ENCODE measurements at regions not wholly inside any gene's neighbourhood (a gene's known extent, or its start where the extent isn't known, plus 50 kb on each side); places are given as distances from the start of the nearest gene placed in this dataset.

GRCh38 chr17:72346306-72346705 lies 225.5 kb downstream of the SOX9 start:
- no peak for TF ChIP-seq CTCF (IDR thresholded peaks at IDR 0.05; ENCODE audit: control insufficient read depth, extremely low read depth, insufficient read depth)
- no peak for DNase-seq (ENCODE audit: low read depth)
- H3K4me3 ChIP-seq (ENCODE audit: low read depth, low read length), result no peak overlapping the region

GRCh38 chr17:72349011-72349410 lies 228.2 kb downstream of the SOX9 start:
- no peak overlapping the region for H3K4me3 ChIP-seq (ENCODE audit: low read depth, low read length)
- no peak for DNase-seq (ENCODE audit: low read depth)
- TF ChIP-seq CTCF (IDR thresholded peaks at IDR 0.05; ENCODE audit: control insufficient read depth, extremely low read depth, insufficient read depth), result no peak

- no peak for DNase-seq (ENCODE audit: low read depth)
- no peak overlapping the region for H3K4me3 ChIP-seq (ENCODE audit: low read depth, low read length)
- TF ChIP-seq CTCF (IDR thresholded peaks at IDR 0.05; ENCODE audit: control insufficient read depth, extremely low read depth, insufficient read depth), result no peak
These were observed 228.7 kb downstream of the SOX9 start for GRCh38 chr17:72349491-72349995.

GRCh38 chr17:72350073-72350472 lies 229.3 kb downstream of the SOX9 start:
- no peak for DNase-seq (ENCODE audit: low read depth)
- no peak overlapping the region for H3K4me3 ChIP-seq (ENCODE audit: low read depth, low read length)
- TF ChIP-seq CTCF (IDR thresholded peaks at IDR 0.05; ENCODE audit: control insufficient read depth, extremely low read depth, insufficient read depth), result no peak

GRCh38 chr17:72351365-72351764 lies 230.5 kb downstream of the SOX9 start:
- no peak for TF ChIP-seq CTCF (IDR thresholded peaks at IDR 0.05; ENCODE audit: control insufficient read depth, extremely low read depth, insufficient read depth)
- no peak overlapping the region for H3K4me3 ChIP-seq (ENCODE audit: low read depth, low read length)
- DNase-seq (ENCODE audit: low read depth), result no peak

GRCh38 chr17:72351884-72352346 lies 231.1 kb downstream of the SOX9 start:
- DNase-seq (ENCODE audit: low read depth), result no peak
- no peak overlapping the region for H3K4me3 ChIP-seq (ENCODE audit: low read depth, low read length)
- TF ChIP-seq CTCF (IDR thresholded peaks at IDR 0.05; ENCODE audit: control insufficient read depth, extremely low read depth, insufficient read depth), result no peak

GRCh38 chr17:72353502-72353901 lies 232.7 kb downstream of the SOX9 start:
- no peak for TF ChIP-seq CTCF (IDR thresholded peaks at IDR 0.05; ENCODE audit: control insufficient read depth, extremely low read depth, insufficient read depth)
- no peak overlapping the region for H3K4me3 ChIP-seq (ENCODE audit: low read depth, low read length)
- DNase-seq (ENCODE audit: low read depth), result no peak

Measured in LNCaP clone FGC (cell line).